SK-N-MC (cell line): ENCODE measurements at regions not wholly inside any gene's neighbourhood (a gene's known extent, or its start where the extent isn't known, plus 50 kb on each side); places are given as distances from the start of the nearest gene placed in this dataset.

Source experiments
- DNase-seq: peaks from one replicate; pipeline ENCODE4 v3.0.0-alpha.2; 2011; ENCODE audit warnings: low read depth, low spot score
- H3K27ac ChIP-seq: fragments of 200-600 bp; sonication (generic); 2 replicates; pipeline ENCODE4 v1.5.1; 2016; ENCODE audit warnings: mixed run types
- H3K36me3 ChIP-seq: fragments of 200-600 bp; sonication (generic); 2 replicates; pipeline ENCODE4 v1.6.1; 2017; ENCODE audit warnings: antibody characterized with exemption, low read length, mixed read lengths; ENCODE audit not compliant: insufficient read depth
- H3K4me3 ChIP-seq: fragments of 200-600 bp; sonication (generic); 2 replicates; pipeline ENCODE4 v1.5.1; 2016
- H3K9ac ChIP-seq: fragments of 200-600 bp; sonication (generic); 2 replicates; pipeline ENCODE4 v1.8.0; 2017; ENCODE audit warnings: mixed run types, mixed read lengths; ENCODE audit not compliant: insufficient read length
- H3K9me3 ChIP-seq: fragments of 200-600 bp; sonication (generic); 2 replicates; pipeline ENCODE4 v1.6.1; 2017; ENCODE audit warnings: low read depth, mild to moderate bottlenecking, antibody characterized with exemption, low read length, moderate library complexity, mixed read lengths
- EZH2 ChIP-seq: fragments of 200-600 bp; sonication (generic); IDR thresholded peaks from one replicate; pipeline ENCODE4 v1.6.1; 2017; ENCODE audit warnings: antibody characterized with exemption
- FOXP2 ChIP-seq: optimal IDR thresholded peaks from 2 replicates; pipeline ENCODE3; 2011; ENCODE audit warnings: mild to moderate bottlenecking, moderate library complexity; ENCODE audit not compliant: insufficient read depth; ENCODE audit errors: extremely low read length, control extremely low read depth
- POLR2AphosphoS5 ChIP-seq: IDR thresholded peaks from 2 replicates; pipeline ENCODE4 v1.6.1; 2012; ENCODE audit warnings: mild to moderate bottlenecking, low read depth, low read length, borderline replicate concordance

DNA sequence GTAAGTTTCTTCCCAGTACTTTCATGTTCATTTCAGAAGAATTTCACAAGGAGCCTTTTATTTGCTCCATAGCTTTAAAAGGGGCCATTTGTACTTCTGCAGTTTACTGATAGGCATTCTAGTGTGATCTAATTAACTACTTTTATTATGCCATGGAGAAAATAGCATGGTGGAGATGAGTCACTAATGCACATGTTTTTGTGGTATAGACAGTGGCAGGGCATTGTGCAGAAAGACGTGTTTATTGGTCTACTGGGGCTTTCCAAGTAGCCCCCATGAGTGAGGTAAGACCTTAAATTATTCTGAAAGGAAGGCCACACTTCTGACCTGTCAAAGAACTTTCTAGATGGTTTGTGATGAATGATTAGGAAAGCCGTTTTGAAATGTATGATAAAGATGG lies 810.0 kb upstream of the NR2F2 start:
- H3K4me3 ChIP-seq, result no peak overlapping the region
- TF ChIP-seq POLR2AphosphoS5 (no peak), EZH2 (no peak), FOXP2 (no peak)
- no peaks in the 10 kb centered on the region for H3K36me3 ChIP-seq
- no peaks in the 10 kb centered on the region for H3K9me3 ChIP-seq
- no peak overlapping the region for H3K27ac ChIP-seq
- H3K9ac ChIP-seq, result no peak overlapping the region
- DNase-seq, result no peak

DNA sequence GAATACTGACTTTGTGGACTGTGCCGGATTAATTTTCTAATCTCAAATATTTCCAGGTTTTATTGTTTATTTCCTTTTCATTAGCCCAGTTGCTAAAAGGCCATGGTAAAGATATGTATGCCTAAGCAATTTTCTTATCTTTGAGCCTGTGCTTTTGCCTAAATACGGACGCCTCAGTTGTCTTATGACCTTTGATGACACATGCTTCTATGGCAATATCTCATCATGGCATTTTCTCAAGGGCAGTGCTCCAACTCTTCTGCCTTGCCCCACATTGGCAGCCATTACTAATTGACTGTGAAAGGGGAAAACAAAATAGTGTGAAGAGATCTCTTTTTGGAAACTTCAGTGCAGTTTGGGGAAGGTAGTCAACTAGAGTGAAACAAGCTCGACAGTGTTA lies 809.6 kb upstream of the NR2F2 start:
- DNase-seq, result no peak
- H3K9me3 ChIP-seq, result no peaks in the 10 kb centered on the region
- H3K27ac ChIP-seq, result no peak overlapping the region
- H3K9ac ChIP-seq, result no peak overlapping the region
- H3K4me3 ChIP-seq, result no peak overlapping the region
- no peaks in the 10 kb centered on the region for H3K36me3 ChIP-seq
- TF ChIP-seq EZH2, result no peak
- TF ChIP-seq POLR2AphosphoS5, result no peak
- TF ChIP-seq FOXP2, result no peak

- DNase-seq, result no peak
- Histone ChIP-seq H3K4me3 (no peak overlapping the region), H3K9me3 (no peaks in the 10 kb centered on the region), H3K36me3 (no peaks in the 10 kb centered on the region), H3K9ac (no peak overlapping the region), H3K27ac (no peak overlapping the region)
- no peak for TF ChIP-seq FOXP2
- no peak for TF ChIP-seq POLR2AphosphoS5
- no peak for TF ChIP-seq EZH2
Measured at GRCh38 chr15:95522533-95522932, 808.0 kb upstream of the NR2F2 start.

DNA sequence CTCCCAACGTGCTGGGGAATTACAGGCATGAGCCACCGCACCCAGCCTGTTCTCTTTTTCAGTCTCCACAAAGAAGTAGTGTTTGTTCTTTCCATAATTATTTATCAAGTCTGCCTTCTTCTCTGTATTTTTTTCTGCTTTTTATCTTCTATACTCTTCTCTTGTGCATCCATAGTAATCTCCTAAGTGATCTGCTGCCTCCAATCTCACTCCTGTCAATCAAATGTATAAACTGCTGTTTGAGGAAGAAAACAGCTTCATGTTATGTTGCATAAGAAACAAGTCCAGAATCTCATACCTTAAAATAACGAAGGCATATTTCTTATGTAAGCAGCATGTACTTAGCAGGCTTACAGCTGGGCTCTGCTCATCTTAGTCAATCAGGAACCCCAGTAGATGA lies 801.6 kb upstream of the NR2F2 start:
- no peak overlapping the region for H3K4me3 ChIP-seq
- H3K27ac ChIP-seq, result no peak overlapping the region
- no peaks in the 10 kb centered on the region for H3K9me3 ChIP-seq
- TF ChIP-seq EZH2 (no peak), FOXP2 (no peak), POLR2AphosphoS5 (no peak)
- H3K36me3 ChIP-seq, result no peaks in the 10 kb centered on the region
- DNase-seq, result no peak
- H3K9ac ChIP-seq, result no peak overlapping the region

DNA sequence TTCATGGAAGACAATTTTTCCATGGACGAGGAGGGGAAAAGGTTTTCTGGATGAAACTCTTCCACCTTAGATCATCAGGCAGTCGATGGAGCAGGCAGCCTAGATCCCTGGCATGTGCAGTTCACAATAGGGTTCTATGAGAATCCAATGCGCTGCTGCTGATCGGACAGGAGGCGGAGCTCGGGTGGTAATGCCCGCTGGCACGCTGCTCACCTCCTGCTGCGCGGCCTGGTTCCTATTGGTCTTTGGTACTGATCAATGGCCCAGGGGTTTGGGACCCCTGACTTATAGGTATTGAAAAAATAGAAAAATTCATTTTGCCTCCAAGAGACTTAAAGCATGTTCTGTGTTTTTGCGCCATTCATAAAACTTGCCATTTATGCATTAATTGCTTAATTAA lies 793.9 kb upstream of the NR2F2 start:
- Histone ChIP-seq H3K36me3 (no peaks in the 10 kb centered on the region), H3K27ac (no peak overlapping the region), H3K4me3 (no peak overlapping the region), H3K9ac (no peak overlapping the region), H3K9me3 (no peaks in the 10 kb centered on the region)
- TF ChIP-seq FOXP2 (no peak), POLR2AphosphoS5 (no peak), EZH2 (no peak)
- no peak for DNase-seq

DNA sequence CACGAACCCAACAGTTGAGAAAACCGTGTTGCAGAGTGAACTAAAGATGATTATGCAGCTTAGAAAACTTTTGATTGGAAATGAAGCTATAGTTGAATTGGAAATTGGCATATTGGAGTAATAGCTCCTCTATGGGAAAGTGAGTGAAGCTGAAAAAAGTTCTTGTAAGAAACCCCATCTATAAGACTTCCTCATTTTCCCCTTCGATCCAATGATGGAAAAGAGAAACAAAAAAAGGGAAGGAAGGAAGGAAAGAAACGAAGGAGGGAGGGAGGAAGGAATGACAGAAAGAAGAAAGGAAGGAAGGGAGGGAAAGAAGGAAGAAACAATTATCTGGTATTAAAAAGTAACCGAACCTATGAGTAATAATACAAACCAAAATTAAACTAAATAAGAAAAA lies 791.8 kb upstream of the NR2F2 start:
- TF ChIP-seq EZH2, result no peak
- no peak for TF ChIP-seq FOXP2
- TF ChIP-seq POLR2AphosphoS5, result no peak
- Histone ChIP-seq H3K27ac (no peak overlapping the region), H3K4me3 (no peak overlapping the region), H3K9me3 (no peaks in the 10 kb centered on the region), H3K36me3 (no peaks in the 10 kb centered on the region), H3K9ac (no peak overlapping the region)
- no peak for DNase-seq

DNA sequence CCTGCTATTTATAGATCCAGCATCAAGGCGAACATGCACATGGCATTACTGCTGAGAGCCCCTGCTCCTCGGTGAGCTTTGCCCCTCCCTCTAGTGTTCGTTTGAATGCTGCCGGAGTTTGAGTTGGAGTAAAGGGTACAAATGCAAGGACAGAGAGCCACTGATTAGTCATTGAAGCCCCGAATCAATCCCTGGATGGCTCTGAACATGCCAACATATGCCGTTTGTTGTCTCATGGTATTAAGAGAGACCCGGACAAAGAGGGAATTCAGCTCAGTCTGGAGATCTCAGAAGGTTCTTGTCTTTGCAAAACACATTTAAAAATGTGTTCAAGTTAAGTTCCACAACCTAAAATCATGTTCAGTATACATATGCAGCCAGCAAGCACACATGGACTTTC lies 789.2 kb upstream of the NR2F2 start:
- Histone ChIP-seq H3K9me3 (no peaks in the 10 kb centered on the region), H3K9ac (no peak overlapping the region), H3K36me3 (no peaks in the 10 kb centered on the region), H3K4me3 (no peak overlapping the region), H3K27ac (no peak overlapping the region)
- TF ChIP-seq EZH2 (no peak), FOXP2 (no peak), POLR2AphosphoS5 (no peak)
- no peak for DNase-seq

GRCh38 chr15:95549168-95549738 lies 781.2 kb upstream of the NR2F2 start:
- no peak overlapping the region for H3K4me3 ChIP-seq
- no peak for DNase-seq
- no peaks in the 10 kb centered on the region for H3K36me3 ChIP-seq
- no peak for TF ChIP-seq FOXP2
- no peak for TF ChIP-seq POLR2AphosphoS5
- TF ChIP-seq EZH2, result no peak
- H3K9ac ChIP-seq, result no peak overlapping the region
- H3K9me3 ChIP-seq, result no peaks in the 10 kb centered on the region
- H3K27ac ChIP-seq, result no peak overlapping the region

DNA sequence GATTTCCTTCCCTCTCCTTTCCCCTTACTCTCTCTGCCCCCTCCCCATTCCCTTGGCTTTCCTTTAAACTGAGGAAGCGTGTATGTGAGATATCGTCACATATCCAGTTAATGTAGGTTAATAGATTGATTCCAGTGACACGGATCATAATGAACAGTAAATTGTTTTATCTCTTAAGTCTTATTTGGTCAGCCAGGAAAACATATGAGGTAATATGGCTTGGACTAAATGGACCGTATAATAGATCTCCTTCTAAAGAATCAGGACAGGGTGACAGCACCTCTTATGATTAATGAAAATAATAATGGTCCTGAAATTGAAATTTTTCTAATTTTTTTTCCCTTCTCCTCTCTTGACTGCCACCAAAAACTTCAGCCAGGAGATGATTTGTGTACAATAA lies 779.8 kb upstream of the NR2F2 start:
- DNase-seq, result no peak
- H3K9me3 ChIP-seq, result no peaks in the 10 kb centered on the region
- no peaks in the 10 kb centered on the region for H3K36me3 ChIP-seq
- no peak overlapping the region for H3K4me3 ChIP-seq
- no peak overlapping the region for H3K27ac ChIP-seq
- no peak overlapping the region for H3K9ac ChIP-seq
- no peak for TF ChIP-seq EZH2
- TF ChIP-seq POLR2AphosphoS5, result no peak
- no peak for TF ChIP-seq FOXP2
